ENCODE measurements at regions not wholly inside any gene's neighbourhood (a gene's known extent, or its start where the extent isn't known, plus 50 kb on each side); places are given as distances from the start of the nearest gene placed in this dataset.

GRCh38 chr13:79727086-79727485 lies 246.1 kb downstream of the NDFIP2 start:
- TF ChIP-seq CTCF (IDR thresholded peaks at IDR 0.05), result no peak
- no peak for TF ChIP-seq POLR2A (IDR thresholded peaks at IDR 0.05)
- TF ChIP-seq POLR2AphosphoS5 (IDR thresholded peaks at IDR 0.05), result no peak

Data from breast epithelium (tissue), 3 donors.